NT2/D1 (cell line): ENCODE measurements at regions not wholly inside any gene's neighbourhood (a gene's known extent, or its start where the extent isn't known, plus 50 kb on each side); places are given as distances from the start of the nearest gene placed in this dataset.

Experiments
- SUZ12 ChIP-seq: IDR thresholded peaks from 2 replicates; pipeline ENCODE4 v1.6.1; 2011; ENCODE audit not compliant: insufficient read length, insufficient read depth; ENCODE audit errors: extremely low read depth
- ZNF274 ChIP-seq: IDR thresholded peaks from 2 replicates; pipeline ENCODE4 v1.6.1; 2011; ENCODE audit warnings: mild to moderate bottlenecking, low read depth, low read length

DNA sequence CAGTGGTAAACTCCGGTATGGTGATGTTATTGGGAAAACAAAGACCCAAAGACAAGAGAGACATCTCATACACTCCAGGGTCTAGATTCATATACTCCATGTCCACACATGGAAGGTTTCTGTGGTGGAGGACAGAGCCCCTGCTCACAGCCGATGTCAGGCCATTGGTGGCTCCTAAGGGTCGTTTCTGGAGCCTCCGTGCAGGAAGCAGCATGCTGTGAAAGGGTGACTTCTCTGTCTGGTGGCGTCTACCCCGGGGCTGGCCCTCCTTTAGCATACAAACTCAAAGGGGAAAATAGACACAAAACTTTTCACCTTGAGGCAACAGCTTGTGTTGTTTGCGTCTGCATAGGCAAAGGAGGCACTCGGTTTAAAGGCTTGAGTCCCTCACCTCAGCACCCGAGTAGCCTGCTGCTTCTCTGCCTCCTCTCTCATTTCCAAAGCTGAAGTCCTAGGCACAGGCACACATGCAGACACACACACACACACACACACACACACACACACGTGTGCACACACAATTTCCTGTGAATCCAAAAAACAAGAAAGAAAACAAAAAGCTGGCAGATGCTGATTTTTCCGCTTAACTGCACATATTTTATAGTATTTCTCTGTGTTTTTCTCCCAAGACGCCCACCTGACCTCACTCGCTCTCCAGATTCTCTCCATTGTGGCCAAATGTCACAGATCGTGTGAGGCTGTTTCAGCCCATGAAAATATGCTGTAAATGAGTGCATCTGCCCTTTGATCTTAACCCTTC, 601.4 kb upstream of the MGMT start:
- TF ChIP-seq SUZ12 (no peak), ZNF274 (no peak)
